HFF-Myc (cell line): ENCODE measurements at regions not wholly inside any gene's neighbourhood (a gene's known extent, or its start where the extent isn't known, plus 50 kb on each side); places are given as distances from the start of the nearest gene placed in this dataset.

Experiments
- DNase-seq: peaks from one replicate; pipeline ENCODE4 v3.0.0-alpha.2; 2011; ENCODE audit warnings: low read depth; ENCODE audit errors: extremely low read depth
- H3K4me3 ChIP-seq: replicated peaks from 2 replicates; pipeline ENCODE4 v1.5.1; 2011; ENCODE audit warnings: low read depth, mild to moderate bottlenecking, control low read depth, low read length
- TF ChIP-seq, protein P1 (sequence below): IDR thresholded peaks from 2 replicates; pipeline ENCODE4 v1.5.1; 2012; ENCODE audit warnings: mild to moderate bottlenecking, low read depth, low read length, control low read depth; ENCODE audit errors: missing control alignments

DNA sequence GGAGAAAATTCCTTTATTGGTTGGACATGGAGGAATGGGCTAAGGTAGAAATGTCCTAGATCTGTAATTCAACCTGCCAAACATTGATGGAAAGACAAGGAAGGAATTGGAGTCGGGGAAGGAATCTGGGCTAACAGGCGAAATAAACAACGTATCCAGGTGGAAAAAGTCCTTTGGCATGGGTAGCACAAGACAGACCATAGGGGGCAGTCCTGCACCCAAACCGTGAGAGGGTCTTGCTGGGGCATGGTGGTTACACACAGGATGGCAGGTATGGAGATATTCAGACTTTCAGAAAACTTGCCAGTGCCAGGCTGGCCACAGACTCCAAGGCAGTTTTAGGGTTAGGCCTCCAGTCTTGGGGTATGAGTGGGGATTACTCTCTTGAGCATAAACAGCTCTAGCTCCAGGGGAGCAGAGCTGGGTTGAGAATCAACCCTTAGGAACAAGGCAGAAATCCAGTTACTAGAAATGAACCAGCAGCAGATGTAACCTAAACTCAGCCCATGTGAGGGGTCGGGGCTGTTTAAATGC is 188.6 kb upstream of the GDF10 start:
- H3K4me3 ChIP-seq: no peak overlapping the region
- TF ChIP-seq, protein P1, sequence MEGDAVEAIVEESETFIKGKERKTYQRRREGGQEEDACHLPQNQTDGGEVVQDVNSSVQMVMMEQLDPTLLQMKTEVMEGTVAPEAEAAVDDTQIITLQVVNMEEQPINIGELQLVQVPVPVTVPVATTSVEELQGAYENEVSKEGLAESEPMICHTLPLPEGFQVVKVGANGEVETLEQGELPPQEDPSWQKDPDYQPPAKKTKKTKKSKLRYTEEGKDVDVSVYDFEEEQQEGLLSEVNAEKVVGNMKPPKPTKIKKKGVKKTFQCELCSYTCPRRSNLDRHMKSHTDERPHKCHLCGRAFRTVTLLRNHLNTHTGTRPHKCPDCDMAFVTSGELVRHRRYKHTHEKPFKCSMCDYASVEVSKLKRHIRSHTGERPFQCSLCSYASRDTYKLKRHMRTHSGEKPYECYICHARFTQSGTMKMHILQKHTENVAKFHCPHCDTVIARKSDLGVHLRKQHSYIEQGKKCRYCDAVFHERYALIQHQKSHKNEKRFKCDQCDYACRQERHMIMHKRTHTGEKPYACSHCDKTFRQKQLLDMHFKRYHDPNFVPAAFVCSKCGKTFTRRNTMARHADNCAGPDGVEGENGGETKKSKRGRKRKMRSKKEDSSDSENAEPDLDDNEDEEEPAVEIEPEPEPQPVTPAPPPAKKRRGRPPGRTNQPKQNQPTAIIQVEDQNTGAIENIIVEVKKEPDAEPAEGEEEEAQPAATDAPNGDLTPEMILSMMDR: no peak
- no peak for DNase-seq

DNA sequence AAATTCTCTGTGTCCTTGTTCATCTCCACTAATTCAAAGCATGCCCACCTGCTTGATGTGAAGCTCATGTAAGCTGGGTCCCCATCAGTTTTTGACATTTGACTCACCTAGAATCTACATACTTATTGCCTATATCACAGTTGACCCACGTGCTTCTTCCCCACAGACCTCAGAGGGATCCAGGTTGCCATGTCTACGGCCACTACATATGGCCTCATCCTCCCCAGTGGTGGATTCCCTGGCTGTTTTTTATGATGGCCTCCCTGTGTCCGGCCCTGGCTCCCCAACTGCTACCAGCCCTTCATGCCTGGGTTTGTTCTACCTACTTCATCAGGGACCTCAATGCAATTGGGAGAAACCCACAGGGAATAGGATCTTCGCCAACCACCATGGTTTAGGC is 187.4 kb upstream of the GDF10 start:
- H3K4me3 ChIP-seq: no peak overlapping the region
- no peak for DNase-seq
- TF ChIP-seq, protein P1: no peak

DNA sequence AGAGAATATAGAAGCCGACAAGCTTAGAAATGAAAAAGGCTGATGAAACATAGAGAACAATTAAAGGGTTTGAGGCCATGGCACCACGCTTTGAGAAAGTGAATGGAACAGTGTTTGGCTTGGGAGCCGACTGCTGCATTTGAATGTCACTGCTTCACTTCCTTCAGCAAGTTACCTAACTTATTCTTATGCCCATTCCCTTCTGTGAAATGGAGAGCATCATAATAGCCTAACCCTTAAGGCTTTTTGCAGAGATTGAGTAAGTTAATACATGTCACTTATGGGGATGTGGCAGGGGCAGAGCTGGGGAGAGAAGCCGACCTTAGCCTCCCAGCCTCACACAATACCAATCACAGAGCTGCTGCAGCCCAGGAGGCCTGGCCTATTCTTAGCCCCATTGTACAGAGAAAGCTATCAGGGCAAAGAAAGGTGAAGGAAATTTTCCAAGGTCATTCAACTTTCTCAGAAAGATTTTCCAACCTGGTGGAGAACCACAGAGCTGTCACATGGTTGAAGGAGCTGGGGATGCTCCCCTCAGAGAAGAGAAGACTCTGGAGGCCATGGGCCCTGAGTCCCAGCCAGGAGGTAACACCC is 186.0 kb upstream of the GDF10 start:
- H3K4me3 ChIP-seq: no peak overlapping the region
- DNase-seq: no peak
- TF ChIP-seq, protein P1: no peak

DNA sequence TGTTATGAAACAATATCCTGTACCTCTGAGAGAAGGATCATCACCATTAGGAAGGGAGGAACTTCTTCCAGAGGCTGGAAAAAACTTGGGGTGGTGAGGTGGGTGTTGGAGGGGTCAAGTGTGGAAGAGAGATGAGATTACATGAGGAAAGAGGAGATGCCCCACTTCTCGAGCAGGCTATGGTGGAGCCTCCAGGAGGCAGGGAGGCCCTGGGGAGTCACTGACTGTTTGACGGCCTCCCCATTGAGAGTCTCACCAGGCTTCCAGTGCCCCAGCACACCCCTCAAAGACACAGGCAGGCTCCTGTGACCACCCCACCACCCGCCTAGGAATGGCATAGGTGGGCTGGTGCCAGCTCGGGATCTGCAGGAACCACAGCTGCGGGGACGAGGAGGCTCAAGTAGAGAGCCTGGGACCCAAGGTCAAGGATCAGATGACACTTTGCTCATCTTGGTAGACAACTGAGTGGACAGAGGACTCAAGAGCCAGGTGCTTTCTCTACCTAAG is 185.3 kb upstream of the GDF10 start:
- TF ChIP-seq, protein P1: no peak
- H3K4me3 ChIP-seq: no peak overlapping the region
- DNase-seq: no peak

DNA sequence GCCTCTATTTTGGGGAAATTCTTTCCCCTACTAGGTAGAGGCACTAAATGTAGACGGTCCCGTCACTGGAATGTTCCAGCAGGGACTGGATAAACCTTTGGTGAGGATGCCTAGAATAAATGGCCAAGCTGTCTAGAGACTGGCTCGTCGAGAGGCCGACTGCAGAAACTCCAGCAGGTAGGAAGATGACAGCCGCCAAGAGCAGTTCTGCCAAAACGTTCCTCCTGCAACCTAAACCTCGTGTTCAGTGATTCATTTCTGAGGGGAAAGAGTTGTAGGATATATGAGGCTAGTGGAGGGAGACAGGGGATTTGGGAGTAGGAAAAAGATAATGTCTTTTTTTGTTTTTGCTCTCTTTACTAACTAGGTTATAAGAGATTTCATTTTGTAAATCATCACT is 184.7 kb upstream of the GDF10 start:
- DNase-seq: no peak

DNA sequence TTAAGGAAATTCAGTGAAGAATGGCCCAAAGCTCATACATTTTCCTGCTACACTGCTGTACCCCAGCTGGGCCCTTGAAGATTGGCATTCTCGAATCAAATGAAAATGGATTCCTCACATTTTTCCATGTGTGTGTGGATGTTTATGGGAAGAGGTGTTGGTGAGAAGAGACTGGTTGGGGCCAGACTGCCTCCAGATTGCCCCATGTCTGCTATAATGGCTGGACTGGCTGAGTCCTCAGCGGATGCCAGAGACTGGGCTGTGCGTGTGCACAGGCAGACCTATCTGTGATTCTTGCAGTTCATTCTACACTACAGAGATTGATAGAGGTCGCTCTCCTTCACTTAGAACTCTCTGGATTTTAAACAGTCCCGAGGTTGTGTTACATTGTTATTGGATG is 183.6 kb upstream of the GDF10 start:
- TF ChIP-seq, protein P1: no peak

More for the DNA sequence above, 184.7 kb upstream of the GDF10 start:
- H3K4me3 ChIP-seq: no peak overlapping the region
- TF ChIP-seq, protein P1: no peak

More for the DNA sequence above, 183.6 kb upstream of the GDF10 start:
- no peak for DNase-seq
- H3K4me3 ChIP-seq: no peak overlapping the region
